Spinal cord (tissue), 9 donors: ENCODE measurements at regions not wholly inside any gene's neighbourhood (a gene's known extent, or its start where the extent isn't known, plus 50 kb on each side); places are given as distances from the start of the nearest gene placed in this dataset.

Experiments
- DNase-seq, 6 donors: peaks; one replicate each; pipeline versions ENCODE4 v3.0.0 to v3.0.0-alpha.2; 2013 to 2015; ENCODE audit warnings: low spot score in 6 of 6, low read depth in 4 of 6
- H3K27ac ChIP-seq: one replicate; pipeline ENCODE4 v1.5.1; 2013; ENCODE audit warnings: low read depth, low read length, control low read depth
- H3K27me3 ChIP-seq: one replicate; pipeline ENCODE4 v1.6.1; 2013; ENCODE audit warnings: low read length; ENCODE audit not compliant: control insufficient read depth, insufficient read depth
- H3K36me3 ChIP-seq: one replicate; pipeline ENCODE4 v1.6.1; 2013; ENCODE audit warnings: low read length; ENCODE audit not compliant: control insufficient read depth, insufficient read depth
- H3K4me1 ChIP-seq: one replicate; pipeline ENCODE4 v1.6.1; 2013; ENCODE audit warnings: low read length; ENCODE audit not compliant: control insufficient read depth, insufficient read depth
- H3K4me3 ChIP-seq: one replicate; pipeline ENCODE4 v1.5.1; 2013; ENCODE audit warnings: low read depth, low read length, control low read depth
- H3K9me3 ChIP-seq: one replicate; pipeline ENCODE4 v1.6.1; 2013; ENCODE audit warnings: low read length; ENCODE audit not compliant: control insufficient read depth, insufficient read depth
- WGBS: methylation state at CpG from one replicate; pipeline ENCODE4 v1.1.5; 2013; ENCODE audit warnings: missing lambda C conversion rate; ENCODE audit not compliant: insufficient coverage; 5-methylcytosine and 5-hydroxymethylcytosine counted together
- donor health status: healthy.

GRCh38 chr3:95389725-95390313, 1327.0 kb downstream of the NSUN3 start:
- WGBS, result no CpG with 5 or more reads among the region's 3 CpGs
- DNase-seq, result no peak
- no peak overlapping the region for H3K27ac ChIP-seq

DNA sequence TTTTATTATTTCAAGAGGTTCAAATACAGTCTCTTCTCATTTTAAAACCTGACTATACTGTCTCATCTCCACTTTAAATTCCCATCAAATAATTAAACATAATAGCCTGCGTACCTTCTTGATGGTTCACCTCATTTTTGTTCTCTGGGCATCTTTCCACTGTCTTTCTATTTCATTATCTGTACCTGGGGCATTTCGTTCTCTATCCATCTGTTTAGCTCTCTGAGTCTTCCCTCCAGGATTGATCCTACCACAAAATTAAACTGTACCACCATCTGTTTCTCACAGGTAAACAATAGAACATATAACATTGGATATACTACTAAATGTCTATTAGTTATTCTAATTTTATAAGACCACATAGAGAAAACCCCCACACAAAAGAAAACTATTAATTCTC, 1331.4 kb downstream of the NSUN3 start:
- no peaks in the 10 kb centered on the region for H3K9me3 ChIP-seq
- no peaks in the 10 kb centered on the region for H3K36me3 ChIP-seq
- H3K27me3 ChIP-seq, result no peaks in the 10 kb centered on the region
- DNase-seq, result peak in 1 of 6 donors; percentile 11
- H3K4me3 ChIP-seq, result no peak overlapping the region
- WGBS, result 89% methylated on average over 1 of the region's 2 CpGs
- no peak overlapping the region for H3K27ac ChIP-seq
- H3K4me1 ChIP-seq, result no peaks in the 10 kb centered on the region

More at GRCh38 chr3:95389725-95390313, 1327.0 kb downstream of the NSUN3 start:
- H3K4me1 ChIP-seq, result no peaks in the 10 kb centered on the region
- no peaks in the 10 kb centered on the region for H3K36me3 ChIP-seq
- H3K27me3 ChIP-seq, result no peaks in the 10 kb centered on the region
- no peak overlapping the region for H3K4me3 ChIP-seq
- H3K9me3 ChIP-seq, result no peaks in the 10 kb centered on the region

- H3K4me1 ChIP-seq, result no peaks in the 10 kb centered on the region
- no peak for DNase-seq
- H3K36me3 ChIP-seq, result no peaks in the 10 kb centered on the region
- no peaks in the 10 kb centered on the region for H3K9me3 ChIP-seq
- H3K27ac ChIP-seq, result no peak overlapping the region
- WGBS, result 88% methylated on average over 2 of the region's 3 CpGs
- H3K4me3 ChIP-seq, result no peak overlapping the region
- H3K27me3 ChIP-seq, result no peaks in the 10 kb centered on the region
Observed at GRCh38 chr3:95399585-95399984, 1336.7 kb downstream of the NSUN3 start.

GRCh38 chr3:95401693-95402092, 1338.8 kb downstream of the NSUN3 start:
- H3K27ac ChIP-seq, result no peak overlapping the region
- no peaks in the 10 kb centered on the region for H3K27me3 ChIP-seq
- H3K4me3 ChIP-seq, result no peak overlapping the region
- no CpG with 5 or more reads among the region's 2 CpGs for WGBS
- H3K9me3 ChIP-seq, result no peaks in the 10 kb centered on the region
- no peaks in the 10 kb centered on the region for H3K4me1 ChIP-seq
- no peak for DNase-seq
- H3K36me3 ChIP-seq, result no peaks in the 10 kb centered on the region

- H3K4me1 ChIP-seq, result no peaks in the 10 kb centered on the region
- H3K27me3 ChIP-seq, result no peaks in the 10 kb centered on the region
- no peak for DNase-seq
- H3K9me3 ChIP-seq, result no peaks in the 10 kb centered on the region
- WGBS, result no CpG with 5 or more reads among the region's 4 CpGs
- no peak overlapping the region for H3K27ac ChIP-seq
- no peak overlapping the region for H3K4me3 ChIP-seq
- no peaks in the 10 kb centered on the region for H3K36me3 ChIP-seq
Observed at GRCh38 chr3:95407709-95408463, 1345.0 kb downstream of the NSUN3 start.

- no peak overlapping the region for H3K27ac ChIP-seq
- no peak overlapping the region for H3K4me3 ChIP-seq
- H3K27me3 ChIP-seq, result no peaks in the 10 kb centered on the region
- H3K4me1 ChIP-seq, result no peaks in the 10 kb centered on the region
- WGBS, result 67% methylated on average over 1 of the region's 3 CpGs
- no peaks in the 10 kb centered on the region for H3K9me3 ChIP-seq
- H3K36me3 ChIP-seq, result no peaks in the 10 kb centered on the region
- DNase-seq, result no peak
Observed at GRCh38 chr3:95408464-95408862, 1345.6 kb downstream of the NSUN3 start.

- no peak for DNase-seq
- Histone ChIP-seq H3K9me3 (peaks cover 2% of the 10 kb centered on the region), H3K36me3 (no peaks in the 10 kb centered on the region), H3K4me3 (no peak overlapping the region), H3K4me1 (no peaks in the 10 kb centered on the region), H3K27ac (no peak overlapping the region), H3K27me3 (no peaks in the 10 kb centered on the region)
- 98% methylated on average over 6 of the region's 6 CpGs for WGBS
Observed at GRCh38 chr3:95418251-95418650, 1355.4 kb downstream of the NSUN3 start.

DNA sequence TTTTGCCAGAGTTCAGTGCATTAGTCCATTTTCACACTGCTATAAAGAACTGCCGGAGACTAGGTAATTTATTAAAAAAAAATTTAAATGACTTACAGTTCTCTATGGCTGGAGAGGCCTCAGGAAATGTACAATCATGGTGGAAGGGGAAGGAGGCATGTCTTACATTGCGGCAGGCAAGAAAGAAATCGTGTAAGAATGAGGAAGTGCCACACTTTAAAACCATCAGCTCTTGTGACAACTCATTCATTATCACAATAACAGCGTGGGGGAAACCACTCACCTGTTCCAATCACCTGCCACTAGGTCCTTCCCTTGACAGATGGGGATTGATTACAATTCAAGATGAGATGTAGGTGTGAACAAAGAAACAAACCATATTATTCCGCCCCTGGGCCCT, 1361.4 kb downstream of the NSUN3 start:
- Histone ChIP-seq H3K4me3 (no peak overlapping the region), H3K27me3 (no peaks in the 10 kb centered on the region), H3K36me3 (no peaks in the 10 kb centered on the region), H3K27ac (no peak overlapping the region), H3K4me1 (no peaks in the 10 kb centered on the region), H3K9me3 (no peaks in the 10 kb centered on the region)
- WGBS, result no CpG with 5 or more reads among the region's 5 CpGs
- DNase-seq, result no peak

GRCh38 chr3:95434491-95434890, 1371.6 kb downstream of the NSUN3 start:
- WGBS, result no CpG with 5 or more reads among the region's 1 CpG

DNA sequence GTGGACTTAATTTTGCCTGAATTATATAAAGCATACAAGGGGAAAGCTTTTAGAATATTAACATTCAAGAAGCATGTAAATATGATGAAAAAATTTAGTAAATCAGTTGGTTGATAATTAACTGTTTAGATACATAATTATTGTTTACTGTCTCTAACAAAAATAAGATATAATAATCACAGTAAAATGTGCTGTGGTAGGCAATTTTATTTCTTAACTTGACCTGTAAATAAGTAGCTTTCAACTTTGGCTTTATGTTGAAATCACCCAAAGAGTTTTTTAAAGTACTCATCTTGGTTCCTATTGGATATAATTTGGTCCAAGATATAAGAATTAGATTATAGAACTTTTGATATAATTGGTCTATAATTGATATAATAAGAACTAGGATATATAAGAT, 1374.5 kb downstream of the NSUN3 start:
- Histone ChIP-seq H3K36me3 (no peaks in the 10 kb centered on the region), H3K27ac (no peak overlapping the region), H3K27me3 (no peaks in the 10 kb centered on the region), H3K4me1 (no peaks in the 10 kb centered on the region), H3K4me3 (no peak overlapping the region), H3K9me3 (no peaks in the 10 kb centered on the region)
- no peak for DNase-seq

More at GRCh38 chr3:95434491-95434890, 1371.6 kb downstream of the NSUN3 start:
- no peaks in the 10 kb centered on the region for H3K4me1 ChIP-seq
- no peak for DNase-seq
- H3K27me3 ChIP-seq, result no peaks in the 10 kb centered on the region
- H3K4me3 ChIP-seq, result no peak overlapping the region
- H3K36me3 ChIP-seq, result no peaks in the 10 kb centered on the region
- H3K9me3 ChIP-seq, result no peaks in the 10 kb centered on the region
- no peak overlapping the region for H3K27ac ChIP-seq
